ENCODE measurements at regions not wholly inside any gene's neighbourhood (a gene's known extent, or its start where the extent isn't known, plus 50 kb on each side); places are given as distances from the start of the nearest gene placed in this dataset.

DNA sequence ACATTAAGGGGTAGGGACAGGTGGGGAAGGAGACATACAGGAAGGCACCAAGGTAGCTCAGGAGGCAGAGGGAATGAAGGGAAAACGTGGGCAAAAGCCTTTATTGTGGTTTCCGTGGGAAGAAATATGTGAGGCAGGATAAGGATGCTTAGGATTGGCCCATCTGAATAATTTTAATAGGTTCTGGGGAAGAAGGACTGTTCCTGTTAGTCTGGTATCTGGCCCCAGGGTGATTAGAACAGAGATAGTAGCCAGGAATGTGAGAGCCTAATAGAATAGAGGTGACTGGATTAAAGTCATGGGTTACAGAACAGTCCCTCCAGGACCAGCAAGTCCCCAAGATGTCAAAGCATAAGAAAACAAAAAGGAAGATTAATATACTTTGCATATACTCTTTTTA, 545.2 kb upstream of the CAMK1G start:
- Histone ChIP-seq H3K36me3 (ENCODE audit: control insufficient read depth, insufficient read depth, low read length) (no peaks in the 10 kb centered on the region), H3K4me3 (ENCODE audit: low read depth, low read length) (no peak overlapping the region), H3K27me3 (ENCODE audit: control insufficient read depth, insufficient read depth, low read length) (no peaks in the 10 kb centered on the region)
- TF ChIP-seq, protein P1, sequence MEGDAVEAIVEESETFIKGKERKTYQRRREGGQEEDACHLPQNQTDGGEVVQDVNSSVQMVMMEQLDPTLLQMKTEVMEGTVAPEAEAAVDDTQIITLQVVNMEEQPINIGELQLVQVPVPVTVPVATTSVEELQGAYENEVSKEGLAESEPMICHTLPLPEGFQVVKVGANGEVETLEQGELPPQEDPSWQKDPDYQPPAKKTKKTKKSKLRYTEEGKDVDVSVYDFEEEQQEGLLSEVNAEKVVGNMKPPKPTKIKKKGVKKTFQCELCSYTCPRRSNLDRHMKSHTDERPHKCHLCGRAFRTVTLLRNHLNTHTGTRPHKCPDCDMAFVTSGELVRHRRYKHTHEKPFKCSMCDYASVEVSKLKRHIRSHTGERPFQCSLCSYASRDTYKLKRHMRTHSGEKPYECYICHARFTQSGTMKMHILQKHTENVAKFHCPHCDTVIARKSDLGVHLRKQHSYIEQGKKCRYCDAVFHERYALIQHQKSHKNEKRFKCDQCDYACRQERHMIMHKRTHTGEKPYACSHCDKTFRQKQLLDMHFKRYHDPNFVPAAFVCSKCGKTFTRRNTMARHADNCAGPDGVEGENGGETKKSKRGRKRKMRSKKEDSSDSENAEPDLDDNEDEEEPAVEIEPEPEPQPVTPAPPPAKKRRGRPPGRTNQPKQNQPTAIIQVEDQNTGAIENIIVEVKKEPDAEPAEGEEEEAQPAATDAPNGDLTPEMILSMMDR (IDR thresholded peaks at IDR 0.05; ENCODE audit: insufficient read depth, low read length, poor library complexity, severe bottlenecking): no peak
- no peak for DNase-seq (ENCODE audit: low read depth)

DNA sequence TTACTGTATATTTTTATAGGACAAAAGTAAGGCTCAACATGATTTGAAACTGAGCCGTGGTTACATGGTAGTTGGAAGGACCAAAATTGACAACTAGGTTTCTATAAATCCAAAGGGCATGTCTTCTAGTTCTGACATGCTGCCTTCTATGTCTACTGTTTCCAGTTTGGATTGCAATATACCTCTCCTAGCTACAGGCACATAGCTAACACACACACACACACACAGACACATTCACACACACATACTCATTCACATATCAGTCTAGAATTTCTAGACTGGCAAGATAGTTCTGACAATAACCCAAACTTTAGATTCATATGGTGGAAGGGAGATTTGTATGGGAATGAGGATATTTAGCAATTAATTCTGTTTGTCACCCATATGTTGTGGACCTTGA, 544.8 kb upstream of the CAMK1G start:
- Histone ChIP-seq H3K27me3 (ENCODE audit: control insufficient read depth, insufficient read depth, low read length) (no peaks in the 10 kb centered on the region), H3K4me3 (ENCODE audit: low read depth, low read length) (no peak overlapping the region)
- no peak for DNase-seq (ENCODE audit: low read depth)

DNA sequence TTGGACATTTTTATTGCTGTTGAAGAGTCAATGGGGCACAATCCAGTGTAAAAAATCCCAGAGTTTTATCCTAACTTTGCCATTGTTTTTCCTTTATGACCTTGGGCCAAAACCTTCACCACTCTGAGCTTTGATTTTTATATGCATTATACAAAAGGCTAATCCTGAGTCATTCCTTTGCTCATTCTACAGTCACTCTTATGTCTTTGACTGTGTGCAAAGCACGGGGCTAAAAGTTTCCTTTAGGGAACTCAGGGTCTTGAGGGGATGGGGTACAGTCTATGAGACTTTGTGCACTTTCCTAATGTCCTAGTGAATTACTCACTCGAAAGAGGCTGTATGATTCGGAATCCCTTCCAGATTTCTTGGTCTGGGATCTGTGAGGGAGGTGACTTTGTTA, 543.2 kb upstream of the CAMK1G start:
- no peak for DNase-seq (ENCODE audit: low read depth)
- Histone ChIP-seq H3K27me3 (ENCODE audit: control insufficient read depth, insufficient read depth, low read length) (no peaks in the 10 kb centered on the region), H3K4me3 (ENCODE audit: low read depth, low read length) (no peak overlapping the region), H3K36me3 (ENCODE audit: control insufficient read depth, insufficient read depth, low read length) (no peaks in the 10 kb centered on the region)
- TF ChIP-seq, protein P1 (IDR thresholded peaks at IDR 0.05; ENCODE audit: insufficient read depth, low read length, poor library complexity, severe bottlenecking): no peak

More for the DNA sequence above, 544.8 kb upstream of the CAMK1G start:
- no peaks in the 10 kb centered on the region for H3K36me3 ChIP-seq (ENCODE audit: control insufficient read depth, insufficient read depth, low read length)
- TF ChIP-seq, protein P1 (IDR thresholded peaks at IDR 0.05; ENCODE audit: insufficient read depth, low read length, poor library complexity, severe bottlenecking): no peak

DNA sequence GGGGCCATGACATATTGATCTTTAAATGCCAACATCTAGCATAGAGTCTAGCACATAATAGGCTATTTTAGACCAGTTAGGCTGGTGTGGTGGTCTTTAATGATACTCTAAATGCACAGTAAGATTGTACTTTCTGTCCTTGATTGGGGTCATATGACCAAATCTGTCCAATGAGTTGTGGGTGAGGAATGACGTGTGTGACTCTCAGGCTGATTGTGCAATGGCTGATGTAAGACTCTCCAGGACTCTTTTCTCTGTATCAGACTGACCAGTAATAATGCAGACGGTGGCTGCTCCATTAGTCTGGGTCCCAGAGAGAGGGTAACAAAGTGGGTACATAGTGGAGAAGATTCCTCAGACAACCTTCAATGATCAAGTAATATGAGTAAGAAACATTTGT, 541.6 kb upstream of the CAMK1G start:
- H3K36me3 ChIP-seq (ENCODE audit: control insufficient read depth, insufficient read depth, low read length): no peaks in the 10 kb centered on the region
- DNase-seq (ENCODE audit: low read depth): no peak
- H3K4me3 ChIP-seq (ENCODE audit: low read depth, low read length): no peak overlapping the region
- H3K27me3 ChIP-seq (ENCODE audit: control insufficient read depth, insufficient read depth, low read length): no peaks in the 10 kb centered on the region
- TF ChIP-seq, protein P1 (IDR thresholded peaks at IDR 0.05; ENCODE audit: insufficient read depth, low read length, poor library complexity, severe bottlenecking): no peak

DNA sequence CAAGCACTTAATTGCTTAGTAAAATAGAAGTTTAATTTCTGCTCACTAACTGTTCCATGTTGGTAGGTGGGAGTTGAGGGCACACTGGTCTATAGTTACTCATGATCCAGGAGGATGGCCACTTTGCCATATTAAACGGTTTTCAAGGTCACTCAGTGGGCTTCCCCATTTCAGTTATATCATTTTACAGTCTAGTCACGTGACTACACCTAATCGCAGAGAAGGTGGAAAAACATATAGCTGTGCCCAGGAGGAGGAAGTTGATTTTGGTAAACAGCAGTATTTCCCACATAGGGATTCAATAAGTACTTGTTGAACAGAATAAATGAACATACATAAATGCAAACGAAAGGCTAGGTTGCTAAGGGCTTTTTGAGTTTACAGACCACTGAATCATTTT, 541.1 kb upstream of the CAMK1G start:
- TF ChIP-seq, protein P1 (IDR thresholded peaks at IDR 0.05; ENCODE audit: insufficient read depth, low read length, poor library complexity, severe bottlenecking): no peak
- Histone ChIP-seq H3K36me3 (ENCODE audit: control insufficient read depth, insufficient read depth, low read length) (no peaks in the 10 kb centered on the region), H3K27me3 (ENCODE audit: control insufficient read depth, insufficient read depth, low read length) (no peaks in the 10 kb centered on the region), H3K4me3 (ENCODE audit: low read depth, low read length) (no peak overlapping the region)
- no peak for DNase-seq (ENCODE audit: low read depth)

DNA sequence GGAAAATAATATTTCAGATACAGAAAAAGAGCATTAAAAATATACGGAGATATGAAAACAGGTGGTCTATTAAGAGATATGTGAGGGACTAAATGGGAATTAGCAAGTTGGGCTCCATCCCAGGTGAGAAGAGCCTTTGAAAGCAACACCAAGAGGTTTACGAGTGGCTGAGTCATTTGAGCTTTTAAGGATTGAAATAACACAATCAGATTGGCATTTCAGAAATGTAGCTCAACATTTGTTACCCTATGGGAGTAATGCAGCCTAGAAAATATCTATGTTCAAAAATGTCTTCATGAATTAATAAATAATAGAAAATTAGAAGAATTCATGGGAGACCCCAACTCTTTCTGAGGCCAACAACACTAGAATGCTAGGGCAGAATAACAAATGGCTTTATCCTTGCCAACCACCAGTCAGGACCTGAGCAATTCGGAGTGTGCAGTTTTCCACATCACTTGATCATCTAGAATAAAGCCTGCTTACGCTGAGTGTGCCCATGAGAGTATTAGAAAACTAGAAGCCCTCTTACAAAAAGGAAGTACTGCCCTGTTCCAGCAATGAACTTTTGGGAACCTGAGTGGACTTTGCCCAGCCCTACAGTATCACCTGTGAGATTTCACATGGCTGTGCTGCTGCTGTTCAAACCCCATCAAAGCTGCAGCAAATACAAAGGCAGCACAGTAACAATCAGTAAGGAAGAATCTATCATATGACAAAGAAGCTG, 538.0 kb upstream of the CAMK1G start:
- TF ChIP-seq, protein P1 (IDR thresholded peaks at IDR 0.05; ENCODE audit: insufficient read depth, low read length, poor library complexity, severe bottlenecking): no peak
- Histone ChIP-seq H3K4me3 (ENCODE audit: low read depth, low read length) (no peak overlapping the region), H3K36me3 (ENCODE audit: control insufficient read depth, insufficient read depth, low read length) (no peaks in the 10 kb centered on the region), H3K27me3 (ENCODE audit: control insufficient read depth, insufficient read depth, low read length) (no peaks in the 10 kb centered on the region)
- DNase-seq (ENCODE audit: low read depth): peak; percentile 39
